ENCODE measurements at regions not wholly inside any gene's neighbourhood (a gene's known extent, or its start where the extent isn't known, plus 50 kb on each side); places are given as distances from the start of the nearest gene placed in this dataset.
"Not testable (repeated sequence)": the region's sequence is repeated elsewhere in the genome, so short reads cannot be mapped to it uniquely, and the experiment has no call there.

DNA sequence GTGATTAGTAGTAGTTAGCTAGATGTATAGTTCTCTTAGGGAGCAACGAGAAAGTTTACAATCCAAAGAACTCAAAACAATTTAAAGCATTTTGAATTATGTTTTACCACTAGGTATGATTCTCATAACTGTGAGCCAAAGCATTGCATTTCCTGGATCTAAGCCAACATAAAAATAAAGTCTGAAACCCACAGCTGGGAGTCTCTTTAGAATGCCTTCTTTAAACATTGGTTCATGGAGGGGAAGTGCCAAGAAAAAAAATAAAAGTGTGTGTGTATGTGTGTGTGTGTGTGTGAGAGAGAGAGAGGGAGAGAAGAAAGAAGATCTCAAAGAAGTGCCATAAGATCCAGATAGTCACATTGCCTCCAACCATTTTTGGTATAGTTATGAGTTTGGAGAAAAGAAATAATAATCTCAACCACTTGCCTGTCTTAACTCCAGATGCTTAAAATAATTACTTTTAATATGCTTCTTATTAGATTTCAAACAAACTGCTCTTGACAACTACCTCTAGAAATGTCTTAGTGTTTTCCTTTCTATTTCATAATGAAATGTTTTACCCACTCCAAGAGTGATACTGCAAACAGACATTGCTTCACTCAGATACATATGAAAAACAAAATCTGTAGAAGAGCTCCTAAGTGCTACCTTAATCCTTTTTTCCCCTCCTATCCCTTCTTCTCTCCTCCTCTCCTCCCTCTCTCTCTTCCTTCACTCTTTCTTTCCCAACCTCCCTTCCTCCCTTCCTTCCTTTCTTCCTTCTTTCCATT is 554.1 kb downstream of the KCTD12 start:
- no peak for DNase-seq

- no peak for DNase-seq
Measured at GRCh38 chr13:76330761-76331160, 555.4 kb downstream of the KCTD12 start.

GRCh38 chr13:76329866-76330580 is 556.2 kb downstream of the KCTD12 start:
- no peak for DNase-seq

- DNase-seq: peak; percentile 7 to 32
Measured at GRCh38 chr13:76329004-76329403, 557.2 kb downstream of the KCTD12 start.

DNA sequence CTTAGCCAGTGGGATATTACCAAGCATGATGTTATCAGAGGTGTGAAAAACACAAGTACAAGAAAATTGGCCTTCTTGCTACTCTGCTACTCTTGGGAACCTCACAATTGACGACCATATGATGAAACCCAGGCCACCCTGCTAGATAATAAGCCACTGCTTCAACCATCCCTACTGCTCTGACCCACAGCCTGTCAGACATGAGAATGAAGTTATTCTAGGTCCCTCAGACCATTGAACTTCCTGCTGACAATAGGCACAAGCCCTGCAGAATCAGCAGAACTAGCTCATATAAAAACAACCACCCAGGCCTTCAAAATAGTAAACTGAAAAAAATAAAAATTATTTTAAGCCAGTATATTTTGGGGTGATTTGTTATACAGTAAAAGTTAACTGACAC is 559.9 kb downstream of the KCTD12 start:
- no peak for DNase-seq

DNA sequence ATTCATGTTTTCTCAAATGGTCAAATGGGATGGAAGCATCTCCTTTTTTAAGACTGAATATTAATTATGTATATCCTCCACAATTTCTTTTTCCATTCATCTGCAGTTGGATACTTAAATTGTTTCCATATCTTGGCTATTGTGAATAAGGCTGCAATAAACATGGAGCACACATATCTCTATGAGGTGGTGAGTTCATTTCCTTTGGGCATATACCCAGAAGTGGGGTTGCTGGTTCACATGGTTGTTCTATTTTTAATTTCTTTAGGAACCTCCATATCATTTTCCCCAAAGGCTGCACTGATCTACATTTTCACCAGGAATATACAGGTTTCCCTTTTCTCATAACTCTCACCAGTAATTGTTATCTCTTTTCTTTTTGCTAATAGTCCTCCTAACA is 566.3 kb downstream of the KCTD12 start:
- DNase-seq: no peak

DNA sequence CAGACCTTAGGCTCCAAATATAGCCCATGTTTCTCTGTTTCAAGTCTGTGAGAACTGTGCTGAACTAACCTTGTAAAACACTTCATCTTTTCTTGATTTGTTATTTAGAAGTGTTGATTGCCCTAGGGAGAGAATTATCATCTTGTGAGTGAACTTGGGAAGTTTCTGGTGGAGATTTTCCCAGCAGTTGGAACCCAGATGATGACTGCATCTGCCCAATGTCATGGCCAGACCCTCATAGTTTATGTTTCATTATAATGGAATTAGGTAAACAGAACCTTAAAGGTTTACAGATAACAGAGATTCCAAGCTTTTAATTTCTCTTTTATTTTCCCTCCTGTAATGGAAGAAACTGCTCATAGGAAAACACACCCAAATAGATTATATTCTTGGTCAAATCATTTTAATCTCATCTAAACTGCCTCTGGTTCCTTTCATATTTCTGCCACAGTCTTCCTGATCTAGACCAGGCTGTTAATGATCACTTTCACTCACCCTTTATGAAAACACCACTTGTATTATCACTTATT is 569.1 kb downstream of the KCTD12 start:
- DNase-seq: no peak

GRCh38 chr13:76314495-76314894 is 571.7 kb downstream of the KCTD12 start:
- no peak for DNase-seq

GRCh38 chr13:76307142-76307541 is 579.1 kb downstream of the KCTD12 start:
- DNase-seq: no peak

- no peak for DNase-seq
Measured at GRCh38 chr13:76300688-76301087, 585.5 kb downstream of the KCTD12 start.

DNA sequence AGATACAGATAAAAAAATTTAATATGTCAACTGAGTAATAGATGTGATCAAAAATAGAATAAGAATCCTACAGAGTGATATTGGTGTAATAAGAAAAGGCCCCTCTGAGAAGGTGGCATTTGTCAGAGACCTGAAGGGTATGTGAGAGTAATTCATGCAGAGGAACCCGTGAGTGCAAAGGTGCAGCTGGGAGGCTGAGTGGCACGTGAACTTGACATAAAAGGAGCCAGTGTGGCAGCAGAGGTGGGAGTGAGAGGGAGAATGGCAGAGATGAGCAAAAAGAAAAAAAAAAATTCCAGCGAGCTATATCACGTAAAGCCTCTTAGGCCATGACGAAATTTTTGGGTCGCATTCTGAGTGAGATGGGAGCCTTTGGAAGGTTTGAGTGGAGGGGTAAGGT is 588.9 kb downstream of the KCTD12 start:
- DNase-seq: no peak

DNA sequence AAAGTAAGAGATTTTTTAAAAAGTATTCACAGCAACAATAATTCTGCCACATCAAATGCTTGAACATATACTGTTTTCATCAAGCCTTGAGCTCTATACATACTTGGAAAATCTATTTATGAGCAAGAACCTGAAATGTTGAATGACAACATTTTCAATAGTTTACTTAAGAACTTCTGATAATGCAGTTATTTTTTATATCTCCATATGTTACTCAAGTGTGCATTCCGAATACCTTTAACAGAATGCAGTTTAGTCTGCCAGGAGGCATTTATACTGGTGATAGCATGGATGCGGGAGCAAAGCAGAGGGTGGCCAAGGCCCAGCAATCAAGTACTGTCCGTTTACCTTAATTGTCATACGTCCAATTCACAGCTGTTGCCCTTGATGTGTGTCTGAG is 589.5 kb downstream of the KCTD12 start:
- DNase-seq: no peak

DNA sequence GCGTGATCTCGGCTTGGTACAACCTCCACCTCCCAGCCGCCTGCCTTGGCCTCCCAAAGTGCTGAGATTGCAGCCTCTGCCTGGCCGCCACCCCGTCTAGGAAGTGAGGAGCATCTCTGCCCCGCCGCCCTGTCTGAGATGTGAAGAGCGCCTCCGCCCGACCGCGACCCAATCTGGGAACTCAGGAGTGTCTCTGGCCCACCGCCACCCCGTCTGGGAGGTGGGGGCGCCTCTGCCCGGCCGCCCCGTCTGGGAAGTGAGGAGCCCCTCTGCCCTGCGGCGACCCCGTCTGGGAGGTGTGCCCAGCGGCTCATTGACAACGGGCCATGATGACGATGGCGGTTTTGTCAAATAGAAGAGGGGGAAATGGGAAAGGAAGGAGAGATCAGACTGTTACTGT is 591.2 kb downstream of the KCTD12 start:
- DNase-seq: not testable (repeated sequence)

- no peak for DNase-seq
Measured at GRCh38 chr13:76293751-76294150, 592.5 kb downstream of the KCTD12 start.

DNA sequence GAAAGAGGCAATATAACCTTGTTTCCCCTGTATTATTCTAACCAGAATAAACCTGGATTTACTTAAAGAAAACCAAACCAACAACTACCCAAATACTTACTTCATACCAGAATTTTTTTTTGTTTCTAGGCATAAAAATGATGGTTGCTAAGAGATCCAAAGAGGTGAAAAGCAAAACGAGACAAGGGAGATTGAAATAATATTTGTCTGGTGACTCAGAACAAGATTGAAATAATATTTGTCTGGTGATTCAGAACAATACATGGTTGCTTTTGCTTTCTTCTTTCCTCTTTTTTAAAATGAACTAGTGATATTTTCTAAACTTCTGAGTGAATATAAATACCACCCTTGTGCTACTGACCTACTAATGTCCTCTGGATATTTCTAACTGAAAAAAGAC is 592.9 kb downstream of the KCTD12 start:
- DNase-seq: no peak

DNA sequence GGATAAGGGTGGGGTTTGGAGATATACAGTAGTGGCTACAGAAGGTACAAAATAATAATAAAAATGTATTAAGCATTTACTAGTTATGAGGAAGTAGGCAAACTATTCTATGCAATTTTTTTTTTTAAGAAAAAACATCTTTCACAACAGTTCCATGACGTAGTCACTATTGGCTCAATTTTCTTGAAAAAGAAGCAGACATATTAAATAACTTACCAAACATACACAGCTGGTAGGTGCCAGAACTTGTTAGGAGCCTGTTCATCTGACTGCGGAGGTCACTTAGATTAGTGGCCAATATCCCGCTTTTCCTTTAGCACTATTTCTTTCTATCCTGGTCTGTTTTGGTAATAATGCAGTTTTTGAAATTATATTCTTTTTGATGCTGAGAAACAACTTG is 593.5 kb downstream of the KCTD12 start:
- no peak for DNase-seq

- DNase-seq: no peak
Measured at GRCh38 chr13:76292031-76292430, 594.2 kb downstream of the KCTD12 start.

DNA sequence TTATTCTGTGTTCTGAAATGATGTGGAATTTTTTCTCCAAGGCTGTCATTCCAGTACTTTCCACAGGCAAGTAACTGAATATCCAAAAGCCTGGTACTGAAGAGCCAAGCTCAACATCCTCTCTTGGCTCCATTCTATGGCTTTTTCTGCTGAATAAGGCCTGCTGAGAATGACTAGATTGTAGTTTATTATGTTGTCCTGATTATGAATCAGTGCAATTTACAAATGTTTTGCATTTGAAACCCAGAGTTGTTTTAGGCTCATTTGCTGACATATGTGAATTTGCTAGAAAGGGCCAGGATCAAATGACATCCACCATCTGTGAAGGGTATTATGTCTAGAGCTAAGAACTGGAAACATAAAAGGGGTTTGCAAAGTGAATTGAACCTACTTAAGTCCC is 596.6 kb downstream of the KCTD12 start:
- no peak for DNase-seq

DNA sequence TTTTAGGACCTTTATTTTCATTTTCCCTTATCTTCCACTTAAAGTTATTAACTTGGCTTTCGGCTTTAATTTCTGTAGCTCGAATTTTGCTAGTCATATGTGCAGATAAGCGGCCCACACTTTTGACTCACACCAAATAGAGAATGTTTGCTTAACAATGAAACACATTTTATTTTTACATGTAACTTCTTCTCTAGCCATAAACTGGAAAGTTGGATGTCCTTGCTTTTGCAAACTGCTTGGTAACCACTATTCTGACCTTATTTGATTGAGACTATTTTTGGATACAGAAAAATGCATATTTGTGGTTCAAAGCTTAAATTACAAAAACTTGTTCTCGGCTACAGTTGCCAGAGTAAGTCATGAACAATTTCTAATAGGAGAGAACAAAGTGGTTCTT is 600.0 kb downstream of the KCTD12 start:
- DNase-seq: no peak

DNA sequence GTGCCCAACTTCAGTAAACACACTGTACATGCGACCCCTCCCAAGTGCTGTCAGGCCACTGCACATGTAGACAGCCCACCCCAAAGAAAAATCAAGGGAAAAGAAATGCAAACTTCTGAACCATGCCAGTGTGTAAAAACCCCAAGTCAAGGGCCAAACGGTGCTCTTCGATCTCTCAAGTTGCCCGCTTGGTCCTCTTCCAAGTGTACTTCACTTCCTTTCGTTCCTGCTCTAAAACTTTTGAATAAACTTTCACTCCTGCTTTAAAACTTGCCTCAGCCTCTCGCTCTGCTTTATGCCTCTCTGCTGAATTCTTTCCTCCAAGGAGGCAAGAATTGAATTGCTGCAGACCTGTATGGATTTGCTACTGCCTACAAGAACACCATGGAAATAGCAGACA is 600.7 kb downstream of the KCTD12 start:
- DNase-seq: no peak

DNA sequence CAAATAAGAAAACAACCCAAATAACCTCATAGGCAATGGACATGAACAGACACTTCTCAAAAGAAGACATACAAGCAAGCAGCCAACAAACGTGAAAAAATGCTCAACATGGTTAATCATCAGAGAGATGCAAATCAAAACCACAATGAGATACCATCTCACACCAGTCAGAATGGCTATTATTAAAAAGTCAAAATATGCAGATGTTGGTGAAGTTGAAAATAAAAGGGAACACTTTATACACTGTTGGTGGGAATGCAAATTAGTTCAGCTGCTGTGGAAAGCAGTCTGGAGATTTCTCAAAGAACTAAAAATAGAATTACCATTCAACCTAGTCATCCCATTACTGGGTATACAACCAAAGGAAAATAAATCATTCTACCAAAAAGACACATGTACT is 606.4 kb downstream of the KCTD12 start:
- DNase-seq: not testable (repeated sequence)

GRCh38 chr13:76271728-76272232 is 614.4 kb downstream of the KCTD12 start:
- DNase-seq: no peak

- not testable (repeated sequence) for DNase-seq
Measured at GRCh38 chr13:76268307-76268706, 617.9 kb downstream of the KCTD12 start.

DNA sequence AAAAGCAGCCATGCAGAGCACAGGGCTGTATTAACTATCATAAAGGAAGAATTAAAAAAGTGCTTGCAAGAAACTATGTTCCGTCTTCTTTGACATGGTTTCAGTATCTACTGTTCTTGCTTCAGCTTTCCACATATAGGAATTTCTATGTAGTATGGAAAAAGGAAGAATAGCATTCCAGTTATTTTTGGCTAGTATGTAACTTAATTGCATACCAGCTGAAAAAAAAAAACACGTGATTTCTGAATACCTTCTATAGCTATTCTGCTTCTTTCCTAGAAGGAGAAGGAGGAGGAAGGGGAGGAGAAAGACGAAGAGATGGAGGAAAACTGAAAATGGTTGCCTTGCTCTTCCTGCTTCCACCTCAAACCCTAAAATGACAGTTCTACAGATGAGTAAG is 619.0 kb downstream of the KCTD12 start:
- no peak for DNase-seq
